ENCODE measurements at regions not wholly inside any gene's neighbourhood (a gene's known extent, or its start where the extent isn't known, plus 50 kb on each side); places are given as distances from the start of the nearest gene placed in this dataset.
"Not testable (repeated sequence)": the region's sequence is repeated elsewhere in the genome, so short reads cannot be mapped to it uniquely, and the experiment has no call there.

GRCh38 chr5:136738829-136739228 lies 373.5 kb upstream of the TRPC7 start:
- no peak for DNase-seq

GRCh38 chr5:136736021-136736420 lies 370.7 kb upstream of the TRPC7 start:
- DNase-seq: no peak

GRCh38 chr5:136735611-136736010 lies 370.3 kb upstream of the TRPC7 start:
- not testable (repeated sequence) for DNase-seq

GRCh38 chr5:136734628-136735027 lies 369.3 kb upstream of the TRPC7 start:
- no peak for DNase-seq

- no peak for DNase-seq
These were observed 367.4 kb upstream of the TRPC7 start for GRCh38 chr5:136732751-136733150.

- DNase-seq: no peak
These were observed 366.0 kb upstream of the TRPC7 start for GRCh38 chr5:136731241-136731900.

- DNase-seq: no peak
These were observed 365.1 kb upstream of the TRPC7 start for GRCh38 chr5:136730426-136730825.

GRCh38 chr5:136729901-136730355 lies 364.6 kb upstream of the TRPC7 start:
- no peak for DNase-seq

- no peak for DNase-seq
These were observed 361.2 kb upstream of the TRPC7 start for GRCh38 chr5:136726506-136726905.

- DNase-seq: no peak
These were observed 358.8 kb upstream of the TRPC7 start for GRCh38 chr5:136724161-136724560.

GRCh38 chr5:136722581-136722980 lies 357.2 kb upstream of the TRPC7 start:
- DNase-seq: no peak

- no peak for DNase-seq
These were observed 356.7 kb upstream of the TRPC7 start for GRCh38 chr5:136722086-136722485.

- DNase-seq: no peak
These were observed 355.3 kb upstream of the TRPC7 start for GRCh38 chr5:136720674-136721073.

- no peak for DNase-seq
These were observed 352.6 kb upstream of the TRPC7 start for GRCh38 chr5:136717917-136718316.

- DNase-seq: no peak
These were observed 348.9 kb upstream of the TRPC7 start for GRCh38 chr5:136714286-136714685.

- DNase-seq: no peak
These were observed 347.3 kb upstream of the TRPC7 start for GRCh38 chr5:136712628-136713027.

GRCh38 chr5:136710834-136711233 lies 345.5 kb upstream of the TRPC7 start:
- DNase-seq: no peak

- no peak for DNase-seq
These were observed 338.4 kb upstream of the TRPC7 start for GRCh38 chr5:136703706-136704105.

- no peak for DNase-seq
These were observed 337.7 kb upstream of the TRPC7 start for GRCh38 chr5:136703036-136703435.

GRCh38 chr5:136701191-136701590 lies 335.8 kb upstream of the TRPC7 start:
- no peak for DNase-seq

GRCh38 chr5:136699651-136700050 lies 334.3 kb upstream of the TRPC7 start:
- DNase-seq: no peak

- no peak for DNase-seq
These were observed 333.6 kb upstream of the TRPC7 start for GRCh38 chr5:136698970-136699369.

- no peak for DNase-seq
These were observed 328.9 kb upstream of the TRPC7 start for GRCh38 chr5:136694258-136694657.

GRCh38 chr5:136689552-136689951 lies 324.2 kb upstream of the TRPC7 start:
- DNase-seq: no peak

GRCh38 chr5:136686192-136686872 lies 321.0 kb upstream of the TRPC7 start:
- DNase-seq: peak; percentile 16 to 27

Measured in SHP77 (cell line).